Endometrium (tissue), 2 donors: ENCODE measurements at regions not wholly inside any gene's neighbourhood (a gene's known extent, or its start where the extent isn't known, plus 50 kb on each side); places are given as distances from the start of the nearest gene placed in this dataset.

Source experiments
- FAIRE-seq: peaks from 2 replicates; lab custom pipeline; 2012; peaks lifted over from hg19 to GRCh38; lab: Jason Lieb, UNC
- donor health status: control.
- donor health status: control.

- FAIRE-seq: peak; percentile 86
Measured at GRCh38 chr11:59302991-59303390, 55.7 kb upstream of the OR5AN1 start.

GRCh38 chr11:59295435-59295834 is 63.3 kb upstream of the OR5AN1 start:
- no peak for FAIRE-seq

GRCh38 chr11:59292611-59293010 is 66.1 kb upstream of the OR5AN1 start:
- FAIRE-seq: no peak

DNA sequence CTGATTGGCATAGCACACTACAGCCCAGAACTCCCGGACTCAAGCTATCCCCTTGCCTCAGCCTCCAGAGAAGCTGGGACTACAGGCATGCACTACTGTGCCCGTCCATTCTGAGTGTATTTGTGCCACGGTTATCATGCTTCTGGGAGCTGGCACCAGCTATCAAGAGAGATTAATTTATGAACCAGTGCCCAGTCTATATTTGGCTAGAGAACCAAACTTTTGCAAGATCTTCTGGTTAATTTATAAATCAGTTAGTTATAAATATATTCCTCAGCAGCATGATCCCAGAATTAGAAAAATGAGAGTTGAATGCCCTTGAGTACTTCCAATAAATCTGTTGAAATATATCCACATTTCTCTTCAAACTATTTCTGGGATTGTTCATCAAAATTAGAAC is 67.5 kb upstream of the OR5AN1 start:
- no peak for FAIRE-seq

- no peak for FAIRE-seq
Measured at GRCh38 chr11:59289356-59290181, 69.1 kb upstream of the OR5AN1 start.

GRCh38 chr11:59285716-59286260 is 72.9 kb upstream of the OR5AN1 start:
- FAIRE-seq: no peak

- no peak for FAIRE-seq
Measured at GRCh38 chr11:59284773-59285129, 72.0 kb upstream of the MPEG1 start.

DNA sequence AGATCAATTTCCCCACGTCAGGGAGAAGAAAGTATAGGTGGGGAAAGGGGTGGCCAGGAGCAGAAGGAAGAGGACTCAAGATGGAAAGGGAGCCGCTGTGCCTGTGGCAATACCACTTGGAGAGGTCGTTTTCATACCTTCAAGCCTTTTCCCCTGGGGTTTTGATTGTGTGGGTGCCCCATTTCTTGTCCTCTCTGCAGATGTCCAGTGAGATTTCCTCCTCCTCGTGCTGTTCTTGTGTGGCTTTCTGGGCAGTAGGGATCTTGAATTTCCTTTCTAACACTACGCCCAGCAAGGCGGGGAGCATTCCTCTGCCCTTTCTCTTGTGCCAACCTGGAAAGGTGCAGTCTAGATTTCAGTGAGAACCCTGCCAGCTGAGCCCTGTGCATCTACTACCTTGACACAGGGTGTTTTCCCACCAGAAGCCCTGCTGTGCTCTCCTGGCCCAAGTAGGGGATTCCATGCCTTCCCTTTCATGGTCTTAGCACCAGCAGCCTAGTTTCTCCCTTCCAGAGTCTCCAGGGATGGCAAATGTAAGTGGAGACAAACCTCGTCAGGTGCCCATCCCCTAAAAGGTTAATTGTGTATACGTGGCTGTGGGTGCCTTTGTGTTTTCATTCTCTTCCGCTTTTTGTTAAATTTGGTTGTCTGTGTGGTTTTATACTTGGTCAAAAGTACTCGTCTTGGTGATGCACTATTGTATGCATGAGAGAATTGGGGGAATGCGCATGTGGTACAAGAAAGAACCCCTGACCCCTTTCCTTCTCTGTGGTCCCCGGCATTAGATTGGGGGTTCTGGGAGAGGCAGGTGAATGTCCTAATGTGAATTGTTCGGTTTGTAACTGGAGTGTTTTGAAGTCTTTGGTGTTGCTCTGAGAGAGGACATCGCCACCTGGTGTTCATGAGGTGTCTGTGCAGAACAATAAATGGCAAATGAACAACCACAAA is 71.4 kb upstream of the MPEG1 start:
- no peak for FAIRE-seq

GRCh38 chr11:59283311-59283710 is 70.6 kb upstream of the MPEG1 start:
- FAIRE-seq: no peak

- no peak for FAIRE-seq
Measured at GRCh38 chr11:59281177-59281576, 68.5 kb upstream of the MPEG1 start.

DNA sequence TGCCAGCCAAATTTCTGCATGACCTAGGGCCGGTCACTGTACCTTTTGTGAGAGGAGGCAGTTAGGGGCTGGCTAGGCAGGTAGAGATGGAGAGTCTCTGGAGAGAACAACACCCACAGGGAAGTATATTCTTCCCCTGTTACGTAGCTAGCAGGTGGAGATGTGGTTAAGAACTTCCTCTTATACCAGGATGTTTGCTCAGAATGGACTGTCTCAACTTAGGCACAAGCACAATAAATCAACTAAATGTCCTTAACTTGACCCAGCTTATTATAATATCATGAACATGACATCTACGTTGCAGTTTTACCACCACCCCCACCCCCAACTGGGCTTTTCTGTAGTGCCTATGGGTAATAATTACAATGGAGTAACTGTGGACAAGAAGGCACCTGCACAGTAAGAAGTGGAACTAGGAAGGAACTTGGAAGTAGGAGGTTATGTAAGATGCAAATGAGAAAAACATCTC is 60.7 kb upstream of the MPEG1 start:
- no peak for FAIRE-seq

- no peak for FAIRE-seq
Measured at GRCh38 chr11:59272771-59273372, 60.1 kb upstream of the MPEG1 start.

- FAIRE-seq: no peak
Measured at GRCh38 chr11:59271811-59272327, 59.1 kb upstream of the MPEG1 start.

DNA sequence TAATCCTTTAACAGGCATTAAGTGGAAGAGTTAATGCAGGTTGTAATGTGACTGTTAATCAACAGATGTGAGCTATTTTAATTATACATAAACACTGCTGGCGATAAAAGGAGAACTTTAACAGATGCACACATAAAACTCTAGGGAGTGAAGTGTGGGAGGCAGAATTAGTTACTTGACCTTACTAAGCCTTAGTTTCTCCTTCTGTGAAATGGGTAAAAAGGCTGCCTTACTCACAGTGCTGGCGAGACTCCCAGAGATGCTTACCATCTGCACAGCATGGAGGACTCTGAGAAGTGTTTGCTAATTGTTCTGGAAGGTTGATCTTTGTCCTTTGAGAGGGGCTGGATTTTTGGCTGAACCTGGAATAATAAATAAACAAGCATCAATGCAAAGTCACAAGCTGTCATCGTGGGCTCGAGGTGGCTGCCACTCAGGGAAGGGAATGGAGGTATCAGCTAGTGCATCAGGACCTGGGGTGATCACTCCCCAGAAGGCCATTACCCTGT is 58.6 kb upstream of the MPEG1 start:
- no peak for FAIRE-seq

DNA sequence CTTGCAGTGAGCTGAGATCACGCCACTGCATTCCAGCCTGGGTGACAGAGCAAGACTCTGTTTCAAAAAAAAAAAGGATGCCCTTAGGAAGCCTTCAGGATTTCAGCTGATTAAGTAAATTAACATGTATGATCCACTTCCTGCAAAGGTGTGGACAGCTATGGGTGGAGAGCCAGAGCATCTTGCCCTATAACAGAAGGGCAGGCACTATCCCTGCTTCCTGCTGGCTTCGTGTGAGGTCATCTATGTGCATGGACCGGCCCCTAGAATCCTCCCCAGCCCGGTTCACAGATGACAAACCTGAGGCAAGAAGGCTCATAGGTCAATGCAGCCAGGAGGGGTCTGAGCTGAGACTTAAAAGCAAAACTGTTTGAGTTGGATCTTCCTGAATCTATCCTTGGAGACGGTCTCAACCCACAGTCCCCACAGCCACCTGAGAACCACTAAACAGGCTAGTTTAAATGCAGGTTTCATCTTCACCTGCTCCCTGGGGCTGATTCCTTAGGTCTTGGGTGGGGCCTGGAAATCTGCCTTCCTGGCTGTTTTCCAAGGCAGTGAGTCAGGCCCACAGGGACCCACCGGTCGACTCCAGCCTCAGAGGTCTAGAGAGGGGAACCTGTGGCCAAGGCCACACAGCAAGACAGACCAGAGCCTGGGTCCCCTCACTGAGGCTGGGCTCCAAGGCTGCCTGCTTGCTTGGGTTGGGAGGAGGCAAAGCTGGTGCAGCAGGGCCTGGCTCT is 55.2 kb upstream of the MPEG1 start:
- no peak for FAIRE-seq

DNA sequence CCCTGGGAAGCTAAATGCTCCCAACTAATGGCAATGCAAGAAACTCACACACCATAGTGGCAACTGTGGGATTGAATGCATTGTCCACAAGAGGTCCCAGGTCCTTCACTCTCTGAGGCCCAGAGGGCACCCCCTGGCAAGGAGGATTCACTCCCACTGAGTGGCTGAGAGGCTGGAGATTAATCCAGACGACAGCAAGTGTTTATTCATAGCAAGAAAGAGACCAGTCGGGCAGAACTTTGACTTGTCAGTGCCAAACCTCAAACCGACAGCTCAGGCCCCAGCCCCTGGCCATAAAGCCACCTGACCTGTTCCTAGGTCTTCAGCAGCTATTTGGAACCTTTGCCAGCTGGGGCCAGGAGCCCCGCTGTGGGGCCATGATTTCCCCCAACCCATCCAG is 54.5 kb upstream of the MPEG1 start:
- no peak for FAIRE-seq

DNA sequence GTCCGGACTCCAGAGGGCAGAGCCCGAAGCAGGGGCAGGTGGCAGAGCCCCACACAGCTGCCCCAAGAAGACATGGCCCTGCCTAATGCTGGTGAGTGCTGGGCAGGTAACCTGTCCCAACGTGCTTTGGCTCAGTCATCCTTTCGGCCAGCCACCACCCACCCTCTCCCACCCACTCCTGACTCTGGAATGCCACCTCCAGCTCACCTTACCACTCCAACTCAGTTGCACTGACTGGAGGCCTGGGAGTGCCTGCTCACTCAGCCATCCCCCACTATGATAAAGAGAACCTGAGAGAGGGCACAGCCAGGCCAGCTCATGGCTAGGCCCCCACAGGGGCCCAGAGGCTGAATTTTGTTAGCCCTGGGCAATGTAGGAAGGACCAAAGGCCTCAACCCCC is 53.8 kb upstream of the MPEG1 start:
- no peak for FAIRE-seq

DNA sequence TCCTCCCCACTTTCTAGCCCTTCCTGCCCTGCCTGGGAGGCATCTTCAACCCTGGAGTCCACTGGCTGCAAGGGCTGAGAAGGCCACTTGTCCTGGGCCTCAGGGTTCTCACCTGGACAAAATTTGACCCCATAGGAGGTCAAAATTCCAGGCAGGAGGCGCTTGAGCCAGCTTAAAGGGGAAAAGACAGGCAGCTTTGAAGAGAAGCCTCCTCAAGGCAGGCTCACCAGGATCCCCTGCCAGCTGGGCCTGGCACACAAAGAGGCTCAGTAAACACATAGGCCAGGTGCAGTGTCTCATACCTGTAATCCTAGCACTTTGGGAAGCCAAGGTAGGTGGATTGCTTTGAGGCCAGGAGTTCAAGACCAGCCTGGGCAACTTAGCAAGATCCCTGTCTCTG is 53.0 kb upstream of the MPEG1 start:
- FAIRE-seq: no peak

GRCh38 chr11:59264736-59265135 is 52.0 kb upstream of the MPEG1 start:
- FAIRE-seq: no peak

DNA sequence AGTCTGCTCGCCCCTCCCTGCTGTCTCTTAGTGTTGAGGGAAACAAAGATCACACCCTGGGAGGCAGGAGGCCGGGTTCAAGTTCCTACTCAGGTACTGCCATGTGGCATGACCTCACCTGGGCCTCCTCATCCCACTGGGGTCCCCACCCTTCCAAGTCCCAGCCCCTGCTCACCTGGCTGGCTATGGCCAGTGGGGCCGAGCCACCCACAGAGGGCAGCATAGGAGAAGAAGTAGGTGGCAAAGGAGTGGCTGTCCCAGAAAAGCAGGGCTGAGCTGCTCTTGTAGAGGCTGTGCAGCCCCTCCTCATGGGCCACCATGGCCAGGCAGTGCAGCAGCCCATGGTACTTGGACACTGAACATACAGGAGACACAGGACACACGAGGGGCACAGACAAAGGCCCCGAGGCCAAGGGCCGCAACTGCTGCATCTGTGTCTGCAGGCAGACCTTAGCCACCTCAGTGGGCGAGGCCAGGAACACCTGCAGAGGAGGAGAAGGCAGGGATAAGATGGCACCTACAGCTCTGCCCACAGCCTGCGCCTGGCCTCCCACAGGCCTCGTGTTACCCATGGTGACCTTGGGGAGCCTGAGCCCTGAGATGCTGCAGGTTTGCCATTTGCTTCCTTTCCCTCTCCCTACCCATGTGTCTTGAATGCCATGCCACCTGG is 50.6 kb upstream of the MPEG1 start:
- no peak for FAIRE-seq
